ENCODE measurements at regions not wholly inside any gene's neighbourhood (a gene's known extent, or its start where the extent isn't known, plus 50 kb on each side); places are given as distances from the start of the nearest gene placed in this dataset.
A peak's percentile ranks its signal among the peaks of the same experiment; 100 is the strongest.
"Not testable (repeated sequence)": the region's sequence is repeated elsewhere in the genome, so short reads cannot be mapped to it uniquely, and the experiment has no call there.

GRCh38 chr2:87439617-87440204 lies 308.2 kb upstream of the PLGLB2 start:
- DNase-seq, result peak; percentile 5

GRCh38 chr2:87440650-87441049 lies 307.2 kb upstream of the PLGLB2 start:
- DNase-seq, result not testable (repeated sequence)

- DNase-seq, result not testable (repeated sequence)
Observed at GRCh38 chr2:87441375-87441774, 306.5 kb upstream of the PLGLB2 start.

- DNase-seq, result not testable (repeated sequence)
Observed at GRCh38 chr2:87442983-87443577, 304.8 kb upstream of the PLGLB2 start.

GRCh38 chr2:87444951-87445350 lies 302.9 kb upstream of the PLGLB2 start:
- DNase-seq, result not testable (repeated sequence)

- not testable (repeated sequence) for DNase-seq
Observed at GRCh38 chr2:87445613-87446312, 302.1 kb upstream of the PLGLB2 start.

GRCh38 chr2:87446313-87446696 lies 301.6 kb upstream of the PLGLB2 start:
- not testable (repeated sequence) for DNase-seq

- DNase-seq, result peak; percentile 40
Observed at GRCh38 chr2:87449462-87449980, 298.4 kb upstream of the PLGLB2 start.

GRCh38 chr2:87452193-87452592 lies 295.7 kb upstream of the PLGLB2 start:
- peak; percentile 37 for DNase-seq

GRCh38 chr2:87452861-87453260 lies 295.0 kb upstream of the PLGLB2 start:
- peak; percentile 82 for DNase-seq

- DNase-seq, result peak; percentile 95
Observed at GRCh38 chr2:87453965-87454364, 293.9 kb upstream of the PLGLB2 start.

- peak; percentile 81 for DNase-seq
Observed at GRCh38 chr2:87454421-87454820, 293.5 kb upstream of the PLGLB2 start.

- not testable (repeated sequence) for DNase-seq
Observed at GRCh38 chr2:87455209-87455853, 292.6 kb upstream of the PLGLB2 start.

GRCh38 chr2:87455854-87456249 lies 292.0 kb upstream of the PLGLB2 start:
- not testable (repeated sequence) for DNase-seq

GRCh38 chr2:87456477-87457128 lies 291.3 kb upstream of the PLGLB2 start:
- peak; percentile 25 for DNase-seq

GRCh38 chr2:87457129-87457499 lies 290.8 kb upstream of the PLGLB2 start:
- not testable (repeated sequence) for DNase-seq

GRCh38 chr2:87458938-87459337 lies 288.9 kb upstream of the PLGLB2 start:
- DNase-seq, result not testable (repeated sequence)

- not testable (repeated sequence) for DNase-seq
Observed at GRCh38 chr2:87460104-87460503, 287.8 kb upstream of the PLGLB2 start.

- not testable (repeated sequence) for DNase-seq
Observed at GRCh38 chr2:87460662-87461061, 287.2 kb upstream of the PLGLB2 start.

GRCh38 chr2:87461671-87462070 lies 286.2 kb upstream of the PLGLB2 start:
- DNase-seq, result not testable (repeated sequence)

GRCh38 chr2:87464219-87464618 lies 283.7 kb upstream of the PLGLB2 start:
- not testable (repeated sequence) for DNase-seq

GRCh38 chr2:87465730-87466129 lies 282.2 kb upstream of the PLGLB2 start:
- not testable (repeated sequence) for DNase-seq

Measured in fibroblast of skin of right quadriceps (primary cell).